ENCODE measurements at regions not wholly inside any gene's neighbourhood (a gene's known extent, or its start where the extent isn't known, plus 50 kb on each side); places are given as distances from the start of the nearest gene placed in this dataset.
"Not testable (repeated sequence)": the region's sequence is repeated elsewhere in the genome, so short reads cannot be mapped to it uniquely, and the experiment has no call there.

GRCh38 chr2:132337135-132337534 is 79.5 kb upstream of the GPR39 start:
- TF ChIP-seq CTCF (IDR thresholded peaks at IDR 0.05; ENCODE audit: low read depth, low read length, missing input control); YY1 (IDR thresholded peaks at IDR 0.05); MAX (IDR thresholded peaks at IDR 0.05); RAD21 (IDR thresholded peaks at IDR 0.05); TAF1 (conservative IDR thresholded peaks at IDR 0.05); JUND (IDR thresholded peaks at IDR 0.05); FOXA2 (IDR thresholded peaks at IDR 0.05); REST (IDR thresholded peaks at IDR 0.05); GABPA (IDR thresholded peaks at IDR 0.05 in 1 of 2, conservative IDR thresholded peaks at IDR 0.05 in 1 of 2); EGR1 (IDR thresholded peaks at IDR 0.05; ENCODE audit: low read depth in 2 of 2); ZBTB33 (IDR thresholded peaks at IDR 0.05): not testable (repeated sequence)

Data from liver (tissue), 3 donors.